NCI-H128 (cell line): ENCODE measurements at regions not wholly inside any gene's neighbourhood (a gene's known extent, or its start where the extent isn't known, plus 50 kb on each side); places are given as distances from the start of the nearest gene placed in this dataset.

Experiments
- DNase-seq: peaks from one replicate; lab custom pipeline; 2025; ENCODE audit not compliant: unreplicated experiment; lab: John Stamatoyannopoulos, UW

GRCh38 chr10:8531116-8531515 lies 476.6 kb downstream of the GATA3 start:
- no peak for DNase-seq

- no peak for DNase-seq
Observed at GRCh38 chr10:8532647-8533046, 478.2 kb downstream of the GATA3 start.

DNA sequence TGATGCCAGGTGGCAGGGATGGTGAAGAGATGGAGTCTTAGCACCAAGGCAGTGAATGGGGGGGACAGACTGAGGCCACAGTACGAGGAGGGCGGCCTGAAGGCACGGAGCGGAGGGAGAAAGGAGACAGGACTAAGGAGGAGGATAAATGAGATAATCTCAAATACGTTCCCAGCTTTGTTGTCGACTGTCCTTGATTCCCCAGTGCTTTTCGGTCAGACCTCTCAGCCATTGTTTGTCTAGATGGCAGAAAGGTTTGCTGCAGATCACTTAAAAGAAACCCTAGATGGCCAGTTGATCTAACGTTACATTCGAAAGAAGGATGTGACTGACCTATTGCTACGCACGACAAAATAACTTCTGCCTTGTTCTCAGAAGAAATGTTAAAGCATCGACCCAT lies 479.0 kb downstream of the GATA3 start:
- DNase-seq: no peak

- no peak for DNase-seq
Observed at GRCh38 chr10:8534096-8534495, 479.6 kb downstream of the GATA3 start.

GRCh38 chr10:8534891-8535290 lies 480.4 kb downstream of the GATA3 start:
- DNase-seq: no peak

- DNase-seq: no peak
Observed at GRCh38 chr10:8539056-8539455, 484.6 kb downstream of the GATA3 start.

GRCh38 chr10:8543361-8544056 lies 489.0 kb downstream of the GATA3 start:
- DNase-seq: no peak

- no peak for DNase-seq
Observed at GRCh38 chr10:8544057-8544380, 489.5 kb downstream of the GATA3 start.

- DNase-seq: no peak
Observed at GRCh38 chr10:8544500-8544899, 490.0 kb downstream of the GATA3 start.

GRCh38 chr10:8554574-8554973 lies 500.1 kb downstream of the GATA3 start:
- DNase-seq: no peak

GRCh38 chr10:8556321-8556720 lies 501.8 kb downstream of the GATA3 start:
- no peak for DNase-seq

DNA sequence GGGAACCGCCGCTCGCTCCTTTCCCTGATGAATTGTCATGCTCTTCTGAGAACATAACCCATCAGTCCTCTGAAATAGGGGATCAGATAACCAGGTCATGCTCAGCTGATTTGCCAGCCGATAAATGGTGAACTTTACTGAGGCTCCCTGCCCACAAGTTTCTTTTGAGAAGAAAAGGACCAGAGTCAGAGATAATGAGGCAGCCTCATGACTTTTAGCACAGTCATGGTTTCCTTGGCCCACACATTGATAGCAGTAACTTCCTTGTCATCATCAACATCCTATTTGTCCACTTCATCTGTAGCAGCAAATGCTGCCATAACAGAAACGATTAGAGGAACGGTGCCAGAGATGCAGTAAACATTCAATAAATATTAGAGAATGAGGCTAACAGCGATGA lies 509.0 kb downstream of the GATA3 start:
- no peak for DNase-seq

- DNase-seq: no peak
Observed at GRCh38 chr10:8566737-8567136, 512.2 kb downstream of the GATA3 start.

- no peak for DNase-seq
Observed at GRCh38 chr10:8568401-8568800, 513.9 kb downstream of the GATA3 start.

- DNase-seq: no peak
Observed at GRCh38 chr10:8575620-8576019, 521.1 kb downstream of the GATA3 start.

DNA sequence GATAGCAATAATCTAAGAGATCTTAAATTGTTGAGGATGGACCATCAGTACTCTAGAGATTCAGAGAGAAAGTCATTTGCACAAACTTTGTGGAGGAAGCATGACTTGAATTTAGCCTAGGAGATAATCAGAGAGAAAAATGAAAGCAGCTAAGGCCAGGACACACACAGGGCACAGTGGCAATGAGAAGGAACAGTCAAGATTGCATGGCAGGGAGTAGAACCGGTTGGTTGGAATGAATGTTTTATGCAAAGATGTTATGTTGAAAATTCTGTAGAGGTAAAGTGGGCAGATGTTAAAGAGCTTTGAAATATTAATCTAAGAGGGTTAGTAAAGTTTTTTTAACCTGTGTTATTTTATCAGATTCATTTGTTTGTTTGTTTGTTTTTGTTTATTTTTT lies 521.8 kb downstream of the GATA3 start:
- no peak for DNase-seq

DNA sequence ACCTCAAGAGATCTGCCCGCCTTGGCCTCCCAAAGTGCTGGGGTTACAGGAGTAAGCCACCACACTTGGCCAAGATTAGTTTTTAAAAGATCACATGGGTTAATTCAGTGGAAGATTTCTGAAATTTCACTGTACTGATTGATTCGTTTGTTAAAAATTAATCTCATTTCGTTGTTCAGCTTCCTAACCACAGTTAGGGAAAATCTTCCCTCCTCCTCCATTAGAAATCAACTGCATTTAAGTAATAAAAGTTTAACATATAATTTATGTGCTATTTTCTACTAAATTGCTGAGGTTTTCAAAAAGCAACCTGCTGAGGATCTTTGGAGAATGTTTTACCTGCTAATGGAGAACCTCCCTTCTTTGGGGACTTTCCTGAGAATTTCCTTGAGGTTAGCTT lies 522.4 kb downstream of the GATA3 start:
- no peak for DNase-seq

DNA sequence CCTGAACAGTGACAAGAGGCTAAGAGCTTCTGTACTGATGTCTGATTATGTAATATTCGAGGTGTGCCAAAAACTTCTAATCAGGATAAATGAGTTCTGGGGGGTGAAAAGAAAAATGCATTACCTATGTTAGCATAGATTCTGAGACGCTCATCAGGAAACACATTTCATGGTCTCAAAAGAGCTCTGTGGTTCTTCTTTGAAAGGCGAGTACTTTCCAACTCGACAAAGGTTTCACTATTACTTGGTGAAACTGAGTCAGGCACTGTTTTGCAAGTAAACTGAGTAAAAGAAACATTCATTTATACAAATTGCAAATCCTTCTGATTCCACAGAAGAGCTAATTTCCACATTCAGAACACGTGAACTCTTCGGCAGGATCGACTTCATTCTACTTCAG lies 523.2 kb downstream of the GATA3 start:
- no peak for DNase-seq

DNA sequence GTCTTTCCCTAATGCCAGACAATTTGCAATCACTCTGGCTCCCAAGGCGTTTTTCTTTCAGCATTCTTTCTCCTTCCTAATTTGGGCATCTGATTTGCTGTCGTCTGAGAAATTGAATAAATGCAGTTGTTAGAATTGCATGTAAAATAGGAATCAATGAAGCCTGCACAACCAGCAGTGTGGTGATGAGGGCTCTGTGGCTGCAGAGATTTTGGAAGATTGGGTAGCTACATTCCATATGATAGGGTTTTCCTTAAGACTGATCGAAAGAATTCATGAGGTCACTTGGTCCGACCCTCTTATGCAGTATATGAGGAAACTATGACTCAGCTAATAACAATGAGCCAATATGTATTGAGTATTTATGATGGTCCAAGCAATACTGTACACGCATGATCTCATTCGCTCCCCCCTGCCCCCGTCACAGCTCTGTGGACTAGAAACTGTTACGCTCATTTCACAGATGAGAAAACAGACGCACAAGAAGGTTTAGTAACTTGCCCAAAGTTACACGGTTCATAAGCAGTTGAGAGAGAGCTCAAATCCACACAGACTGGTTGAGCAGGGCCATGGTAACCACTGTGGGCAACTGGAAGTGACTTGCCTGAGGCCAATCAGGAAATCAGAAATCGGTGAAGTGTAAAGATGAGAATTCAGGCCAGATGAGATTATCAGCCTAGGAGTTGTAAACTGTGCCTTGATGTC lies 527.2 kb downstream of the GATA3 start:
- no peak for DNase-seq

- DNase-seq: no peak
Observed at GRCh38 chr10:8583096-8583495, 528.6 kb downstream of the GATA3 start.

GRCh38 chr10:8584666-8585065 lies 530.2 kb downstream of the GATA3 start:
- DNase-seq: no peak

DNA sequence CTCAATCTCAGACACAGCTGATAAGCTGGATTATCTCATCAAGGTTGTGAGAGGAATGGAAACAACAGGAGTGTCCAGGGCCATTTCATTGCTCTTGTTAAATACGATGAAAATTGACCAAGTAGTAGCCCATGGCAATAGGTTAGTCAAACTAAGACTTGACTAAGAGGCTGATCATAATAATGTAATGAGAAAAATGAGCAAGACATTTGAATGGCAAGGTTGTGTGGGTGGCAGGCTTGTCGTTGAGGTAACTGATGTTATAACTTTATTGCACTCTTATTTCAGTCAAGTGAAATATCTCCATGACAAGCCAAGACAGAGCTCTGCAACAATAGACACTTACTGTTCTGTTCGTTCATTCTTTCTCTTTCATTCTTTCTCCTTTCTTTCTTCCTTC lies 532.0 kb downstream of the GATA3 start:
- DNase-seq: no peak

DNA sequence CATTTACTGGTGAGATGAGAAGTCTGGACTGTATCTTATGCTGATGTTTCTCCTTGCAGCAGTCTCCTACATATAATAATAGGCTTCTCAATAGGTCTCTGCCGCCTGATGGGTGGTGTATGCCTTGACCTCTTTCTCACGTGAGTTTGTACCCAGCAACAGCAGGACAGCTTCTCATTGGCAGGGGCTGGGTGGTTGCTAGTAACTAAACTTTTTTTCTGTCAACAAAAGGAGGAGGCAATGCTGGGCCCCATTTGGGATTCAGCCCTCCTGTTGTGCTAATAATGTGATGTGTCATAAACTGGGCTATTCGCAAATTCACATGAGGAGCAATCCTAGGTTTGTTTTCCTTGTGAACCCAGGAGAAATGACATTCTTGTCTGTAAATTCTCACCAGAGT lies 533.6 kb downstream of the GATA3 start:
- no peak for DNase-seq
